Hepatocyte (in vitro differentiated cells): ENCODE measurements at regions not wholly inside any gene's neighbourhood (a gene's known extent, or its start where the extent isn't known, plus 50 kb on each side); places are given as distances from the start of the nearest gene placed in this dataset.

Experiments used
- CTCF ChIP-seq: fragments of 200-600 bp; sonication (generic); IDR thresholded peaks from 2 replicates; pipeline ENCODE4 v1.5.1; 2016; ENCODE audit warnings: antibody characterized with exemption, mild to moderate bottlenecking; ENCODE audit not compliant: poor library complexity
- EZH2phosphoT487 ChIP-seq: fragments of 200-600 bp; sonication (generic); IDR thresholded peaks from one replicate; pipeline ENCODE4 v1.6.1; 2018; ENCODE audit warnings: antibody characterized with exemption, mild to moderate bottlenecking, low read depth, moderate library complexity; ENCODE audit not compliant: unreplicated experiment, severe bottlenecking

GRCh38 chr11:96538104-96538503, 148.3 kb downstream of the JRKL start:
- TF ChIP-seq CTCF (no peak), EZH2phosphoT487 (no peak)
